Osteocyte (in vitro differentiated cells): ENCODE measurements at regions not wholly inside any gene's neighbourhood (a gene's known extent, or its start where the extent isn't known, plus 50 kb on each side); places are given as distances from the start of the nearest gene placed in this dataset.

Source experiments
- DNase-seq: peaks from one replicate; pipeline ENCODE4 v3.0.0; 2021; ENCODE audit warnings: mixed read lengths; ENCODE audit not compliant: unreplicated experiment; ENCODE audit errors: extremely low spot score
- H3K27ac Mint-ChIP-seq: one replicate; pipeline ENCODE4 v1.8.0; 2021; ENCODE audit warnings: mild to moderate bottlenecking, mixed read lengths; ENCODE audit not compliant: unreplicated experiment
- H3K27me3 Mint-ChIP-seq: one replicate; pipeline ENCODE4 v1.8.0; 2021; ENCODE audit warnings: mixed read lengths; ENCODE audit not compliant: unreplicated experiment
- H3K36me3 Mint-ChIP-seq: one replicate; pipeline ENCODE4 v1.8.0; 2021; ENCODE audit warnings: mixed read lengths; ENCODE audit not compliant: unreplicated experiment
- H3K4me1 Mint-ChIP-seq: one replicate; pipeline ENCODE4 v1.8.0; 2021; ENCODE audit warnings: mixed read lengths; ENCODE audit not compliant: unreplicated experiment
- H3K4me3 Mint-ChIP-seq: one replicate; pipeline ENCODE4 v1.8.0; 2021; ENCODE audit warnings: mild to moderate bottlenecking, moderate library complexity, mixed read lengths; ENCODE audit not compliant: unreplicated experiment
- H3K9me3 Mint-ChIP-seq: one replicate; pipeline ENCODE4 v1.8.0; 2021; ENCODE audit warnings: mixed read lengths; ENCODE audit not compliant: unreplicated experiment
- CTCF ChIP-seq: fragments of 200-600 bp; sonication (generic); IDR thresholded peaks from 2 replicates; pipeline ENCODE4 v1.5.0; 2021; ENCODE audit warnings: antibody characterized with exemption, mild to moderate bottlenecking, moderate library complexity

DNA sequence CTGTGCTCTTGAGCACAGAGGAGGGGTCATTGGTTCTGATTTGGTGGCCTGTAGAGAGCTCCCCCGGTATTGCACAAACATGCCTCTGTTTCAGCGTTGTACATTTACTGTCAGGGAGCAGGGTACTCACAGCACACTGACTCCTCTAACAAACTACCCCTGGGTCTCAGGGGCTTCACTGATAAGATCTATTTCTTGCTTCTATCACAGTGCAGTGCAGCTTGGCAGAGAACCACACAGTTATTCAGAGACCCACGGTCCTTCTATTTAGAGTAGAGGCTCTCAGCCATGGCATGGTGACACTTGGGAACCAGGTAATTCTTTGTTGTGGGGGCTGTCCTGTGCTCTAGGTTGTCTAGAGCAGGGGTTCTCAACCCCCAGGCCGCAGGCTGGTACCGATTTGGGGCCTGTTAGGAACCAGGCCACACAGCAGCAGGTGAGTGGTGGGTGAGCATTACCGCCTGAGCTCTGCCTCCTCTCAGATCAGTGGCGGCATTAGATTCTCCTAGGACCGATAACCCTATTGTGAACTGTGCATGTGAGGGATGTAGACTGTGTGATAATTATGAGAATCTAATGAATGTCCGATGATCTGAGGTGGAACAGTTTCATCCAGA, 133.4 kb upstream of the MYCN start:
- Mint-ChIP-seq H3K9me3 (no peaks in the 10 kb centered on the region), H3K4me1 (no peaks in the 10 kb centered on the region), H3K27me3 (peaks cover 39% of the 10 kb centered on the region), H3K4me3 (no peak overlapping the region), H3K27ac (no peak overlapping the region), H3K36me3 (no peaks in the 10 kb centered on the region)
- DNase-seq = no peak
- no peak for TF ChIP-seq CTCF

- no peak for DNase-seq
- Mint-ChIP-seq H3K4me1 (no peaks in the 10 kb centered on the region), H3K27me3 (peaks cover 39% of the 10 kb centered on the region), H3K36me3 (no peaks in the 10 kb centered on the region), H3K27ac (no peak overlapping the region), H3K4me3 (no peak overlapping the region), H3K9me3 (no peaks in the 10 kb centered on the region)
- no peak for TF ChIP-seq CTCF
These were observed 132.7 kb upstream of the MYCN start for GRCh38 chr2:15807418-15808203.

GRCh38 chr2:15808204-15808910, 132.0 kb upstream of the MYCN start:
- Mint-ChIP-seq H3K4me3 (no peak overlapping the region), H3K4me1 (no peaks in the 10 kb centered on the region), H3K27me3 (peaks cover 33% of the 10 kb centered on the region), H3K27ac (no peak overlapping the region), H3K36me3 (no peaks in the 10 kb centered on the region), H3K9me3 (no peaks in the 10 kb centered on the region)
- DNase-seq = no peak
- no peak for TF ChIP-seq CTCF

- H3K4me1 Mint-ChIP-seq = no peaks in the 10 kb centered on the region
- no peak overlapping the region for H3K4me3 Mint-ChIP-seq
- H3K9me3 Mint-ChIP-seq = no peaks in the 10 kb centered on the region
- DNase-seq = no peak
- TF ChIP-seq CTCF = no peak
- H3K36me3 Mint-ChIP-seq = no peaks in the 10 kb centered on the region
- peaks cover 28% of the 10 kb centered on the region for H3K27me3 Mint-ChIP-seq
- H3K27ac Mint-ChIP-seq = no peak overlapping the region
These were observed 131.4 kb upstream of the MYCN start for GRCh38 chr2:15808944-15809343.

GRCh38 chr2:15809404-15809803, 130.9 kb upstream of the MYCN start:
- Mint-ChIP-seq H3K36me3 (no peaks in the 10 kb centered on the region), H3K4me3 (no peak overlapping the region), H3K9me3 (no peaks in the 10 kb centered on the region), H3K4me1 (no peaks in the 10 kb centered on the region), H3K27ac (no peak overlapping the region), H3K27me3 (peaks cover 25% of the 10 kb centered on the region)
- TF ChIP-seq CTCF = no peak
- no peak for DNase-seq
